WTC11 (cell line): ENCODE measurements at regions not wholly inside any gene's neighbourhood (a gene's known extent, or its start where the extent isn't known, plus 50 kb on each side); places are given as distances from the start of the nearest gene placed in this dataset.
"Not testable (repeated sequence)": the region's sequence is repeated elsewhere in the genome, so short reads cannot be mapped to it uniquely, and the experiment has no call there.

ENCODE experiments used
- ATAC-seq: fragments of 200-7000 bp; cut with Tn5 transposase; 2 replicates; pipeline ENCODE4 v1.10.0; 2021; ENCODE audit warnings: mild to moderate bottlenecking, moderate library complexity
- CTCF ChIA-PET: fragments of 300-600 bp; sonication (Branson Sonifier 250); formaldehyde crosslinking; loops from one replicate; lab custom pipeline; 2021; ENCODE audit warnings: antibody characterized with exemption; lab: Charles Lee
- POLR2A ChIA-PET: fragments of 350-600 bp; sonication (Branson Sonifier 250); formaldehyde crosslinking; loops from one replicate; lab custom pipeline; 2021; ENCODE audit warnings: antibody characterized with exemption; lab: Charles Lee
- DNase-seq: peaks from one replicate; pipeline ENCODE4 v3.0.0; 2021; ENCODE audit warnings: low spot score
- H3K27ac Mint-ChIP-seq: 2 replicates; pipeline ENCODE4 v1.8.0; 2021; ENCODE audit warnings: mixed read lengths
- H3K27me3 Mint-ChIP-seq: 2 replicates; pipeline ENCODE4 v1.8.0; 2021; ENCODE audit warnings: low read depth, mild to moderate bottlenecking, moderate library complexity, mixed read lengths
- H3K36me3 Mint-ChIP-seq: 2 replicates; pipeline ENCODE4 v1.8.0; 2021; ENCODE audit warnings: mixed read lengths
- H3K4me1 Mint-ChIP-seq: 2 replicates; pipeline ENCODE4 v1.8.0; 2022; ENCODE audit warnings: mixed read lengths
- H3K4me3 Mint-ChIP-seq: 2 replicates; pipeline ENCODE4 v1.8.0; 2021; ENCODE audit warnings: mild to moderate bottlenecking, moderate library complexity, mixed read lengths
- H3K9me3 Mint-ChIP-seq: 2 replicates; pipeline ENCODE4 v1.8.0; 2021; ENCODE audit warnings: mixed read lengths
- ESRRA ChIP-seq: sonication (generic); formaldehyde crosslinking; IDR thresholded peaks from 2 replicates; pipeline ENCODE4 v1.8.1; 2022; ENCODE audit warnings: mild to moderate bottlenecking, missing genetic modification reagents, borderline replicate concordance
- FOXP1 ChIP-seq: sonication (generic); formaldehyde crosslinking; IDR thresholded peaks from 2 replicates; pipeline ENCODE4 v1.8.0; 2022; ENCODE audit warnings: missing genetic modification reagents, mild to moderate bottlenecking, moderate library complexity, borderline replicate concordance
- JUN ChIP-seq: sonication (generic); formaldehyde crosslinking; IDR thresholded peaks from 2 replicates; pipeline ENCODE4 v1.8.0; 2023; ENCODE audit warnings: mild to moderate bottlenecking, missing genetic modification reagents
- MYBL2 ChIP-seq: sonication (generic); formaldehyde crosslinking; IDR thresholded peaks from 2 replicates; pipeline ENCODE4 v1.8.1; 2023; ENCODE audit warnings: mild to moderate bottlenecking, moderate library complexity, missing genetic modification reagents
- RELA ChIP-seq: sonication (generic); formaldehyde crosslinking; IDR thresholded peaks from 2 replicates; pipeline ENCODE4 v1.8.1; 2022; ENCODE audit warnings: missing genetic modification reagents, mild to moderate bottlenecking, borderline replicate concordance
- STAT6 ChIP-seq: sonication (generic); formaldehyde crosslinking; conservative IDR thresholded peaks from 2 replicates; pipeline ENCODE4 v1.8.1; 2023; ENCODE audit warnings: mild to moderate bottlenecking, low read depth, missing genetic modification reagents, moderate library complexity
- ZNF121 ChIP-seq: sonication (generic); formaldehyde crosslinking; IDR thresholded peaks from 2 replicates; pipeline ENCODE4 v1.8.0; 2023; ENCODE audit warnings: missing genetic modification reagents
- ZNF512 ChIP-seq: sonication (generic); formaldehyde crosslinking; IDR thresholded peaks from 2 replicates; pipeline ENCODE4 v1.8.1; 2022; ENCODE audit warnings: missing genetic modification reagents, borderline replicate concordance
- TF ChIP-seq, protein P1 (sequence below): sonication (generic); formaldehyde crosslinking; IDR thresholded peaks from 2 replicates; pipeline ENCODE4 v1.8.0; 2022; ENCODE audit warnings: mild to moderate bottlenecking, missing genetic modification reagents
- TF ChIP-seq, protein P2 (sequence below): fragments of 250-450 bp; sonication (Bioruptor Pico); IDR thresholded peaks from 2 replicates; pipeline ENCODE4 v1.9.0; 2021; ENCODE audit warnings: mild to moderate bottlenecking
- TF ChIP-seq, protein P3 (sequence below): sonication (generic); formaldehyde crosslinking; IDR thresholded peaks from 2 replicates; pipeline ENCODE4 v1.8.1; 2023; ENCODE audit warnings: mild to moderate bottlenecking, missing genetic modification reagents, moderate library complexity
- TF ChIP-seq, protein P4 (sequence below): sonication (generic); formaldehyde crosslinking; IDR thresholded peaks from 2 replicates; pipeline ENCODE4 v1.8.0; 2022; ENCODE audit warnings: mild to moderate bottlenecking, missing genetic modification reagents
- TF ChIP-seq, protein P5 (sequence below): sonication (generic); formaldehyde crosslinking; IDR thresholded peaks from 2 replicates; pipeline ENCODE4 v1.8.0; 2023; ENCODE audit warnings: missing genetic modification reagents, mild to moderate bottlenecking, borderline replicate concordance

GRCh38 chr21:35711661-35712060 is 348.7 kb downstream of the SETD4 start (continued):
- TF ChIP-seq ZNF121, result no peak

DNA sequence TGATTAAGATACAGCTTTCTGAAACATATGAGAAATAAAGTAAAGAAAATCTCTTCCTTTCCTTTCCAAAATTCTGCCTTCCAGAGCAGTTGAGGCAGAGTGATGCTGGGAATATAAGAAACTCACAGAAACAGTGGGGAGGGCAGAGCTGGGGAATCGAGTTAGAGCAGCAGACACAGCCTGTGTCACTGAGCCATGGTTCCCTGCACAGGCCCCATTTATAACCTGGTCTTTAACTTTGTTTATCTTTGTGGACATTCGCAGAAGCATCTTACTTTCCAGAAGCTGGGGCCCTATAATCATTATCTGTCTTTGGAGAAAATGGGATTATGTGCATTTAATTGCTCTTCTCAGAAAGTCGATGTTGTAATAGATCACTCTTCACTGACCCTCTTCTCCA is 349.1 kb downstream of the SETD4 start:
- peaks cover 32% of the 10 kb centered on the region for H3K27me3 Mint-ChIP-seq
- no peak for DNase-seq
- POLR2A ChIA-PET, result no interaction called here
- no peak overlapping the region for H3K27ac Mint-ChIP-seq
- no peak overlapping the region for H3K4me3 Mint-ChIP-seq
- CTCF ChIA-PET, result no interaction called here
- no peak for TF ChIP-seq RELA
- TF ChIP-seq, all 79 proteins: peak for 0
- Mint-ChIP-seq H3K4me1 (no peaks in the 10 kb centered on the region), H3K36me3 (no peaks in the 10 kb centered on the region), H3K9me3 (peaks cover 18% of the 10 kb centered on the region)
- no peak for ATAC-seq

DNA sequence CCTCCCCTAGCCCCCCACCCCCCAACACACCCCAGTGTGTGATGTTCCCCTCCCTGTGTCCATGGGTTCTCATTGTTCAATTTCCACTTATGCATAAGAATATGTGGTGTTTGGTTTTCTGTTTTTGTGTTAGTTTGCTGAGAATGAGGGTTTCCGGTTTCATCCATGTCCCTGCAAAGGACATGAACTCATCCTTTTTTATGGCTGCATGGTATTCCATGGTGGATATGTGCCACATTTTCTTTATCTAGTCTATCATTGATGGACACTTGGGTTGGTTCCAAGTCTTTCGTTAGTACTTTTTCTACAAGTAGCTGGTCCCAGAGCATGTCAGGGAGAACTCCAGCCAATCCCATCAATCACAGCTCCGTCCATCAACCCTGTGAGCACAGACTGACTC is 350.3 kb downstream of the SETD4 start:
- DNase-seq, H3K27ac Mint-ChIP-seq, POLR2A ChIA-PET, ATAC-seq, H3K36me3 Mint-ChIP-seq, H3K4me1 Mint-ChIP-seq, CTCF ChIA-PET, H3K4me3 Mint-ChIP-seq: not testable (repeated sequence)
- peaks cover 20% of the 10 kb centered on the region for H3K27me3 Mint-ChIP-seq
- peaks cover 18% of the 10 kb centered on the region for H3K9me3 Mint-ChIP-seq

GRCh38 chr21:35705888-35706287 is 354.4 kb downstream of the SETD4 start:
- H3K27me3 Mint-ChIP-seq, result peaks cover 4% of the 10 kb centered on the region; the same call in 1 of the 2 replicates
- ATAC-seq (no peak), DNase-seq (no peak)
- no peaks in the 10 kb centered on the region for H3K36me3 Mint-ChIP-seq
- ChIA-PET CTCF (no interaction called here), POLR2A (no interaction called here)
- no peaks in the 10 kb centered on the region for H3K4me1 Mint-ChIP-seq
- H3K27ac Mint-ChIP-seq, result no peak overlapping the region
- H3K9me3 Mint-ChIP-seq, result peaks cover 7% of the 10 kb centered on the region
- TF ChIP-seq MYBL2 (CRISPR knock-in tag) (no peak), JUN (CRISPR knock-in tag) (no peak), ZNF512 (CRISPR knock-in tag) (no peak)
- TF ChIP-seq, protein P1, sequence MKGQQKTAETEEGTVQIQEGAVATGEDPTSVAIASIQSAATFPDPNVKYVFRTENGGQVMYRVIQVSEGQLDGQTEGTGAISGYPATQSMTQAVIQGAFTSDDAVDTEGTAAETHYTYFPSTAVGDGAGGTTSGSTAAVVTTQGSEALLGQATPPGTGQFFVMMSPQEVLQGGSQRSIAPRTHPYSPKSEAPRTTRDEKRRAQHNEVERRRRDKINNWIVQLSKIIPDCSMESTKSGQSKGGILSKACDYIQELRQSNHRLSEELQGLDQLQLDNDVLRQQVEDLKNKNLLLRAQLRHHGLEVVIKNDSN (CRISPR knock-in tag), result no peak
- TF ChIP-seq, protein P2, sequence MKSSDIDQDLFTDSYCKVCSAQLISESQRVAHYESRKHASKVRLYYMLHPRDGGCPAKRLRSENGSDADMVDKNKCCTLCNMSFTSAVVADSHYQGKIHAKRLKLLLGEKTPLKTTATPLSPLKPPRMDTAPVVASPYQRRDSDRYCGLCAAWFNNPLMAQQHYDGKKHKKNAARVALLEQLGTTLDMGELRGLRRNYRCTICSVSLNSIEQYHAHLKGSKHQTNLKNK, result no peak
- TF ChIP-seq, protein P3, sequence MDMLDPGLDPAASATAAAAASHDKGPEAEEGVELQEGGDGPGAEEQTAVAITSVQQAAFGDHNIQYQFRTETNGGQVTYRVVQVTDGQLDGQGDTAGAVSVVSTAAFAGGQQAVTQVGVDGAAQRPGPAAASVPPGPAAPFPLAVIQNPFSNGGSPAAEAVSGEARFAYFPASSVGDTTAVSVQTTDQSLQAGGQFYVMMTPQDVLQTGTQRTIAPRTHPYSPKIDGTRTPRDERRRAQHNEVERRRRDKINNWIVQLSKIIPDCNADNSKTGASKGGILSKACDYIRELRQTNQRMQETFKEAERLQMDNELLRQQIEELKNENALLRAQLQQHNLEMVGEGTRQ (CRISPR knock-in tag), result no peak
- H3K4me3 Mint-ChIP-seq, result no peak overlapping the region

GRCh38 chr21:35705237-35705887 is 355.0 kb downstream of the SETD4 start:
- DNase-seq (no peak), ATAC-seq (no peak)
- Mint-ChIP-seq H3K4me1 (no peaks in the 10 kb centered on the region), H3K9me3 (peaks cover 7% of the 10 kb centered on the region), H3K27ac (no peak overlapping the region), H3K4me3 (no peak overlapping the region), H3K27me3 (peaks cover 4% of the 10 kb centered on the region; the same call in 1 of the 2 replicates), H3K36me3 (no peaks in the 10 kb centered on the region)
- POLR2A ChIA-PET, result no interaction called here
- CTCF ChIA-PET, result no interaction called here
- TF ChIP-seq STAT6 (CRISPR knock-in tag) (no peak), FOXP1 (CRISPR knock-in tag) (no peak), RELA (no peak), ESRRA (CRISPR knock-in tag) (no peak)
- TF ChIP-seq, protein P4, sequence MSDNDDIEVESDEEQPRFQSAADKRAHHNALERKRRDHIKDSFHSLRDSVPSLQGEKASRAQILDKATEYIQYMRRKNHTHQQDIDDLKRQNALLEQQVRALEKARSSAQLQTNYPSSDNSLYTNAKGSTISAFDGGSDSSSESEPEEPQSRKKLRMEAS (CRISPR knock-in tag), result no peak
- TF ChIP-seq, protein P2, result no peak
- TF ChIP-seq, protein P5, sequence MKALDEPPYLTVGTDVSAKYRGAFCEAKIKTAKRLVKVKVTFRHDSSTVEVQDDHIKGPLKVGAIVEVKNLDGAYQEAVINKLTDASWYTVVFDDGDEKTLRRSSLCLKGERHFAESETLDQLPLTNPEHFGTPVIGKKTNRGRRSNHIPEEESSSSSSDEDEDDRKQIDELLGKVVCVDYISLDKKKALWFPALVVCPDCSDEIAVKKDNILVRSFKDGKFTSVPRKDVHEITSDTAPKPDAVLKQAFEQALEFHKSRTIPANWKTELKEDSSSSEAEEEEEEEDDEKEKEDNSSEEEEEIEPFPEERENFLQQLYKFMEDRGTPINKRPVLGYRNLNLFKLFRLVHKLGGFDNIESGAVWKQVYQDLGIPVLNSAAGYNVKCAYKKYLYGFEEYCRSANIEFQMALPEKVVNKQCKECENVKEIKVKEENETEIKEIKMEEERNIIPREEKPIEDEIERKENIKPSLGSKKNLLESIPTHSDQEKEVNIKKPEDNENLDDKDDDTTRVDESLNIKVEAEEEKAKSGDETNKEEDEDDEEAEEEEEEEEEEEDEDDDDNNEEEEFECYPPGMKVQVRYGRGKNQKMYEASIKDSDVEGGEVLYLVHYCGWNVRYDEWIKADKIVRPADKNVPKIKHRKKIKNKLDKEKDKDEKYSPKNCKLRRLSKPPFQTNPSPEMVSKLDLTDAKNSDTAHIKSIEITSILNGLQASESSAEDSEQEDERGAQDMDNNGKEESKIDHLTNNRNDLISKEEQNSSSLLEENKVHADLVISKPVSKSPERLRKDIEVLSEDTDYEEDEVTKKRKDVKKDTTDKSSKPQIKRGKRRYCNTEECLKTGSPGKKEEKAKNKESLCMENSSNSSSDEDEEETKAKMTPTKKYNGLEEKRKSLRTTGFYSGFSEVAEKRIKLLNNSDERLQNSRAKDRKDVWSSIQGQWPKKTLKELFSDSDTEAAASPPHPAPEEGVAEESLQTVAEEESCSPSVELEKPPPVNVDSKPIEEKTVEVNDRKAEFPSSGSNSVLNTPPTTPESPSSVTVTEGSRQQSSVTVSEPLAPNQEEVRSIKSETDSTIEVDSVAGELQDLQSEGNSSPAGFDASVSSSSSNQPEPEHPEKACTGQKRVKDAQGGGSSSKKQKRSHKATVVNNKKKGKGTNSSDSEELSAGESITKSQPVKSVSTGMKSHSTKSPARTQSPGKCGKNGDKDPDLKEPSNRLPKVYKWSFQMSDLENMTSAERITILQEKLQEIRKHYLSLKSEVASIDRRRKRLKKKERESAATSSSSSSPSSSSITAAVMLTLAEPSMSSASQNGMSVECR (CRISPR knock-in tag), result no peak
